CD4-positive, alpha-beta T cell (primary cell): ENCODE measurements at regions not wholly inside any gene's neighbourhood (a gene's known extent, or its start where the extent isn't known, plus 50 kb on each side); places are given as distances from the start of the nearest gene placed in this dataset.

ENCODE experiments used
- ATAC-seq: fragments of 200-7000 bp; cut with Tn5 transposase; one replicate; pipeline ENCODE4 v1.10.0; 2022; ENCODE audit warnings: mild to moderate bottlenecking; ENCODE audit not compliant: poor library complexity
- CTCF ChIA-PET: fragments of 350-600 bp; sonication (Branson Sonifier 250); formaldehyde crosslinking; loops from one replicate; lab custom pipeline; 2021; ENCODE audit warnings: antibody characterized with exemption, inconsistent platforms; lab: Charles Lee
- POLR2A ChIA-PET: fragments of 350-600 bp; sonication (Branson Sonifier 250); formaldehyde crosslinking; loops from one replicate; lab custom pipeline; 2021; ENCODE audit warnings: antibody characterized with exemption, inconsistent platforms; lab: Charles Lee
- DNase-seq, 14 experiments: peaks; one replicate each; pipeline ENCODE4 v3.0.0-alpha.2; 2013 to 2020; ENCODE audit warnings: mixed read lengths in 2 of 14
- H3K27ac ChIP-seq, 2 donors: one replicate each; pipeline versions ENCODE4 v1.5.1 to v1.7.0; 2013; ENCODE audit warnings: low read length in 2 of 2, low read depth in 1 of 2, mild to moderate bottlenecking in 1 of 2
- H3K27me3 ChIP-seq, 2 experiments: 1 replicate in 1 of 2; 2 replicates in 1 of 2; pipeline versions ENCODE4 v1.6.1 to v1.7.0; 2013; ENCODE audit warnings: low read length in 2 of 2, control low read depth in 1 of 2, mild to moderate bottlenecking in 1 of 2, moderate library complexity in 1 of 2; ENCODE audit not compliant: insufficient read depth in 2 of 2, control insufficient read depth in 1 of 2
- H3K36me3 ChIP-seq: one replicate; pipeline ENCODE4 v1.6.1; 2013; ENCODE audit warnings: low read length, control low read depth; ENCODE audit not compliant: insufficient read depth
- H3K4me1 ChIP-seq: one replicate; pipeline ENCODE4 v1.6.1; 2013; ENCODE audit warnings: low read length, control low read depth; ENCODE audit not compliant: insufficient read depth
- H3K4me3 ChIP-seq: one replicate; pipeline ENCODE4 v1.5.1; 2013; ENCODE audit warnings: mild to moderate bottlenecking, low read length, moderate library complexity
- H3K9me3 ChIP-seq, 2 experiments: 1 replicate in 1 of 2; 2 replicates in 1 of 2; pipeline versions ENCODE4 v1.6.1 to v1.7.0; 2013; ENCODE audit warnings: low read length in 2 of 2, mild to moderate bottlenecking in 2 of 2, control low read depth in 1 of 2, moderate library complexity in 1 of 2; ENCODE audit not compliant: control insufficient read depth in 1 of 2, insufficient read depth in 1 of 2
- H3K27ac Mint-ChIP-seq: one replicate; pipeline ENCODE4 v1.8.0; 2020; ENCODE audit warnings: mixed read lengths
- H3K27me3 Mint-ChIP-seq: one replicate; pipeline ENCODE4 v1.8.0; 2021; ENCODE audit warnings: mixed read lengths
- H3K36me3 Mint-ChIP-seq: one replicate; pipeline ENCODE4 v1.8.0; 2021; ENCODE audit warnings: low read depth, mixed read lengths
- H3K4me1 Mint-ChIP-seq: one replicate; pipeline ENCODE4 v1.8.0; 2021; ENCODE audit warnings: low read depth, mixed read lengths
- H3K4me3 Mint-ChIP-seq: one replicate; pipeline ENCODE4 v1.8.0; 2020; ENCODE audit warnings: mild to moderate bottlenecking, mixed read lengths
- H3K9me3 Mint-ChIP-seq: one replicate; pipeline ENCODE4 v1.8.0; 2020; ENCODE audit warnings: mixed read lengths
- CTCF ChIP-seq: fragments of 200-600 bp; IDR thresholded peaks from one replicate; pipeline ENCODE4 v1.8.0; 2022; ENCODE audit warnings: antibody characterized with exemption, mild to moderate bottlenecking
- intact Hi-C, 2 experiments: fragments of 100-400 bp; cut with DNase I in 1 of 2; cut with micrococcal nuclease in 1 of 2; formaldehyde crosslinking; loops; one replicate each; pipeline versions ENCODE4 v1.15.1 to v1.9.0; 2023 to 2025; cut with DNase I, micrococcal nuclease

- ATAC-seq (no peak), DNase-seq (peak in 3 of 14 experiments; percentile 8 to 32 (median 19))
- peak overlapping the region; percentile 98 for H3K27ac Mint-ChIP-seq
- intact Hi-C loops, result loop anchor here (1.0 to 10.0 kb wide), 8 partner anchors 180 to 1401 kb away; partner anchors contain the start of genes BRCA2 (in 2 of the 2), N4BP2L2 (in 2 of the 2), ZAR1L (in 2 of the 2) and NBEA (in 1 of the 2)
- H3K4me1 Mint-ChIP-seq, result peaks cover 56% of the 10 kb centered on the region
- CTCF ChIA-PET, result interaction anchor here (0.9 to 1.9 kb wide), 6 partner anchors 29 to 1118 kb away, joined by 3 to 12 read pairs (median 4); partner anchors contain the start of genes N4BP2L1, PDS5B and RFC3
- Histone ChIP-seq H3K9me3 (no peaks in the 10 kb centered on the region), H3K4me1 (peaks cover 31% of the 10 kb centered on the region), H3K4me3 (peak overlapping the region; percentile 69), H3K27ac (peak overlapping the region; percentile 97 to 98), H3K36me3 (no peaks in the 10 kb centered on the region), H3K27me3 (no peaks in the 10 kb centered on the region)
- peaks cover 11% of the 10 kb centered on the region for H3K36me3 Mint-ChIP-seq
- no peaks in the 10 kb centered on the region for H3K9me3 Mint-ChIP-seq
- H3K27me3 Mint-ChIP-seq, result no peaks in the 10 kb centered on the region
- peak overlapping the region; percentile 99 for H3K4me3 Mint-ChIP-seq
- POLR2A ChIA-PET, result interaction anchor here (0.8 to 1.8 kb wide), 12 partner anchors 11 to 1228 kb away, joined by 3 to 27 read pairs (median 11); partner anchors contain the start of genes BRCA2, N4BP2L2, PDS5B and RFC3
- no peak for TF ChIP-seq CTCF
These were observed 258.2 kb upstream of the STARD13 start for GRCh38 chr13:33543631-33544265.

- no peak for TF ChIP-seq CTCF
- H3K27ac ChIP-seq, result peak overlapping the region; percentile 39 to 97
- Mint-ChIP-seq H3K27ac (peak overlapping the region; percentile 98), H3K4me3 (peak overlapping the region; percentile 8), H3K27me3 (no peaks in the 10 kb centered on the region), H3K36me3 (peaks cover 11% of the 10 kb centered on the region), H3K9me3 (no peaks in the 10 kb centered on the region), H3K4me1 (peaks cover 56% of the 10 kb centered on the region)
- peaks cover 31% of the 10 kb centered on the region for H3K4me1 ChIP-seq
- DNase-seq, result no peak
- intact Hi-C loops, result loop anchor here (2.0 to 10.0 kb wide), 5 partner anchors 270 to 1400 kb away; partner anchors contain the start of genes BRCA2 (in 2 of the 2), ZAR1L (in 2 of the 2), N4BP2L2 (in 1 of the 2) and NBEA (in 1 of the 2)
- ChIA-PET POLR2A (interaction anchor here (0.8 kb wide), 1 partner anchor 70 kb away, joined by 3 read pairs; no protein-coding TSS in a partner anchor), CTCF (interaction anchor here (0.7 to 1.9 kb wide), 2 partner anchors 32 to 959 kb away, joined by 3 to 12 read pairs; partner anchors contain the start of gene PDS5B)
- no peaks in the 10 kb centered on the region for H3K27me3 ChIP-seq
- H3K36me3 ChIP-seq, result no peaks in the 10 kb centered on the region
- H3K4me3 ChIP-seq, result no peak overlapping the region
- ATAC-seq, result no peak
- no peaks in the 10 kb centered on the region for H3K9me3 ChIP-seq
These were observed 258.8 kb upstream of the STARD13 start for GRCh38 chr13:33544308-33544707.

- no peak for ATAC-seq
- no peak overlapping the region for H3K4me3 ChIP-seq
- peak overlapping the region in 1 of 2 donors; percentile 33 for H3K27ac ChIP-seq
- Mint-ChIP-seq H3K4me3 (peak overlapping the region; percentile 54), H3K27ac (peak overlapping the region; percentile 64), H3K9me3 (no peaks in the 10 kb centered on the region), H3K27me3 (no peaks in the 10 kb centered on the region), H3K4me1 (peaks cover 47% of the 10 kb centered on the region), H3K36me3 (peaks cover 11% of the 10 kb centered on the region)
- peaks cover 31% of the 10 kb centered on the region for H3K4me1 ChIP-seq
- DNase-seq, result no peak
- ChIA-PET CTCF (no interaction called here), POLR2A (no interaction called here)
- TF ChIP-seq CTCF, result no peak
- H3K27me3 ChIP-seq, result no peaks in the 10 kb centered on the region
- intact Hi-C loops, result loop anchor here in 1 of 2 experiments (2.0 to 10.0 kb wide), 3 partner anchors 177 to 1399 kb away; partner anchors contain the start of gene NBEA
- H3K36me3 ChIP-seq, result no peaks in the 10 kb centered on the region
- H3K9me3 ChIP-seq, result no peaks in the 10 kb centered on the region
These were observed 259.9 kb upstream of the STARD13 start for GRCh38 chr13:33545492-33545891.
